KMS-11 (cell line): ENCODE measurements at regions not wholly inside any gene's neighbourhood (a gene's known extent, or its start where the extent isn't known, plus 50 kb on each side); places are given as distances from the start of the nearest gene placed in this dataset.

ENCODE experiments used
- H2AFZ ChIP-seq: fragments of 200-600 bp; sonication (generic); 2 replicates; pipeline ENCODE4 v1.6.1; 2016; ENCODE audit warnings: antibody characterized with exemption, mixed run types, low read depth
- H3K27ac ChIP-seq: fragments of 200-600 bp; sonication (generic); 2 replicates; pipeline ENCODE4 v1.6.1; 2016; ENCODE audit warnings: mild to moderate bottlenecking, mixed run types
- H3K27me3 ChIP-seq: fragments of 200-600 bp; sonication (generic); 2 replicates; pipeline ENCODE4 v1.6.1; 2017; ENCODE audit warnings: mild to moderate bottlenecking, low read depth, mixed run types, moderate library complexity; ENCODE audit not compliant: insufficient read depth
- H3K36me3 ChIP-seq: fragments of 200-600 bp; sonication (generic); 2 replicates; pipeline ENCODE4 v1.6.1; 2017; ENCODE audit warnings: mild to moderate bottlenecking, mixed run types; ENCODE audit not compliant: insufficient read depth
- H3K4me1 ChIP-seq: fragments of 200-600 bp; sonication (generic); 2 replicates; pipeline ENCODE4 v1.6.1; 2016; ENCODE audit warnings: mild to moderate bottlenecking, low read depth, mixed run types; ENCODE audit not compliant: poor library complexity, severe bottlenecking
- H3K4me2 ChIP-seq: fragments of 200-600 bp; sonication (generic); 2 replicates; pipeline ENCODE4 v1.7.0; 2016; ENCODE audit warnings: mild to moderate bottlenecking, mixed run types
- H3K4me3 ChIP-seq: fragments of 200-600 bp; sonication (generic); IDR thresholded peaks from 2 replicates; pipeline ENCODE4 v1.6.1; 2017; ENCODE audit warnings: low read depth, low read length, mixed read lengths; ENCODE audit not compliant: insufficient read depth
- H3K79me2 ChIP-seq: fragments of 200-600 bp; sonication (generic); 2 replicates; pipeline ENCODE4 v1.6.1; 2016; ENCODE audit warnings: low read depth, mixed run types; ENCODE audit not compliant: insufficient read depth
- H3K9ac ChIP-seq: fragments of 200-600 bp; sonication (generic); 2 replicates; pipeline ENCODE4 v1.6.1; 2016; ENCODE audit warnings: mild to moderate bottlenecking, mixed run types
- H4K20me1 ChIP-seq: fragments of 200-600 bp; sonication (generic); 2 replicates; pipeline ENCODE4 v1.6.1; 2016; ENCODE audit warnings: mild to moderate bottlenecking, mixed run types; ENCODE audit not compliant: insufficient read depth
- CTCF ChIP-seq: fragments of 200-600 bp; sonication (generic); conservative IDR thresholded peaks from 2 replicates; pipeline ENCODE4 v1.6.1; 2017; ENCODE audit warnings: low read depth, mild to moderate bottlenecking, antibody characterized with exemption, low read length, moderate library complexity, mixed read lengths

DNA sequence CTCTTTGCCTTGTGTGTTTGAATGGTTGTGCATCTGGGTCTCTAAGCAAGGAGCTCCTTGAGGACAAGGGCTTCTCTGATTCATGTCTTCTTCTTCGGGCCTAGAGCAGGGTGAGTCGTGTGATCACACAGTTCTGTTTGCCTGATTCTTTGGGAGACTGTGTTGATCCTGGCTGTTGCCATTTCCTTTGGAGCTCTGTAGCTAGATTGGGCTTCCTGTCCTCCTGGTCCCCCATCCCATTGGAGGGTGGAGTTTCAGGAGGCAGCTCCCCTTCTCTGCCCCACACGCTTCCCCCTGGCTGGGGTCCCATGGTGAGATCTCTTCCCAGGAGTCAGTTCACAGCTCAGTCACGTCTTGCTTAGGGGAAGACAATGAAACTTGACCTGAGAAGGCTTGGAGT, 92.8 kb downstream of the TRIB2 start:
- Histone ChIP-seq H3K36me3 (no peaks in the 10 kb centered on the region), H3K4me1 (no peaks in the 10 kb centered on the region), H3K27me3 (no peaks in the 10 kb centered on the region), H3K27ac (no peak overlapping the region), H3K4me2 (no peak overlapping the region), H4K20me1 (no peaks in the 10 kb centered on the region), H3K79me2 (no peaks in the 10 kb centered on the region), H2AFZ (no peak overlapping the region), H3K4me3 (no peak overlapping the region), H3K9ac (no peak overlapping the region)
- TF ChIP-seq CTCF, result no peak

DNA sequence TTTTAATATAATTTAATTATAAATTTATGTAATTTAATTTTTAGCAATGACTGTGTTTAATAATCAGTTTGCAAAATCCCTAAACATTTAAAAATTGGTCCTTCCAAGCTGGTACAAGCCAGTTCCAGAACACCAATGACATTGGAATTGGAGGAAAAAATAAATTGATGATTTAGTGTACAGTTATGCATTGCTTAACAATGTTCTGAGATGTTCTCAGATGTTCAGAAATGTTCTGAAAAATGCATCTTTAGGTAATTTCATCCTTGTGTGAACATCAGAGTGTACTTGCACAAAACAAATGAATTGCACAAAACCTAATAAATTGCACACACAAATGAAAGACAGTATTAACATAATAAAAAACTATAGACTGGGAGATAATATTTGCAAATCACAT, 95.2 kb downstream of the TRIB2 start:
- H3K27ac ChIP-seq, result no peak overlapping the region
- no peak overlapping the region for H3K4me2 ChIP-seq
- no peak overlapping the region for H2AFZ ChIP-seq
- H4K20me1 ChIP-seq, result no peaks in the 10 kb centered on the region
- H3K4me3 ChIP-seq, result no peak overlapping the region
- no peaks in the 10 kb centered on the region for H3K36me3 ChIP-seq
- H3K79me2 ChIP-seq, result no peaks in the 10 kb centered on the region
- no peak for TF ChIP-seq CTCF
- H3K9ac ChIP-seq, result no peak overlapping the region
- no peaks in the 10 kb centered on the region for H3K4me1 ChIP-seq
- no peaks in the 10 kb centered on the region for H3K27me3 ChIP-seq

GRCh38 chr2:12813166-12813565, 96.4 kb downstream of the TRIB2 start:
- no peak overlapping the region for H3K27ac ChIP-seq
- H2AFZ ChIP-seq, result no peak overlapping the region
- H3K36me3 ChIP-seq, result no peaks in the 10 kb centered on the region
- H4K20me1 ChIP-seq, result no peaks in the 10 kb centered on the region
- no peak overlapping the region for H3K4me3 ChIP-seq
- H3K9ac ChIP-seq, result no peak overlapping the region
- no peak overlapping the region for H3K4me2 ChIP-seq
- H3K79me2 ChIP-seq, result no peaks in the 10 kb centered on the region
- TF ChIP-seq CTCF, result no peak
- no peaks in the 10 kb centered on the region for H3K27me3 ChIP-seq
- no peaks in the 10 kb centered on the region for H3K4me1 ChIP-seq

GRCh38 chr2:12816379-12817306, 99.9 kb downstream of the TRIB2 start:
- no peak overlapping the region for H2AFZ ChIP-seq
- no peak overlapping the region for H3K4me2 ChIP-seq
- no peak overlapping the region for H3K4me3 ChIP-seq
- H3K9ac ChIP-seq, result no peak overlapping the region
- no peak overlapping the region for H3K27ac ChIP-seq
- TF ChIP-seq CTCF, result no peak
- H3K79me2 ChIP-seq, result no peaks in the 10 kb centered on the region
- H3K27me3 ChIP-seq, result no peaks in the 10 kb centered on the region
- H3K4me1 ChIP-seq, result no peaks in the 10 kb centered on the region
- no peaks in the 10 kb centered on the region for H3K36me3 ChIP-seq
- no peaks in the 10 kb centered on the region for H4K20me1 ChIP-seq
